ENCODE measurements at regions not wholly inside any gene's neighbourhood (a gene's known extent, or its start where the extent isn't known, plus 50 kb on each side); places are given as distances from the start of the nearest gene placed in this dataset.

DNA sequence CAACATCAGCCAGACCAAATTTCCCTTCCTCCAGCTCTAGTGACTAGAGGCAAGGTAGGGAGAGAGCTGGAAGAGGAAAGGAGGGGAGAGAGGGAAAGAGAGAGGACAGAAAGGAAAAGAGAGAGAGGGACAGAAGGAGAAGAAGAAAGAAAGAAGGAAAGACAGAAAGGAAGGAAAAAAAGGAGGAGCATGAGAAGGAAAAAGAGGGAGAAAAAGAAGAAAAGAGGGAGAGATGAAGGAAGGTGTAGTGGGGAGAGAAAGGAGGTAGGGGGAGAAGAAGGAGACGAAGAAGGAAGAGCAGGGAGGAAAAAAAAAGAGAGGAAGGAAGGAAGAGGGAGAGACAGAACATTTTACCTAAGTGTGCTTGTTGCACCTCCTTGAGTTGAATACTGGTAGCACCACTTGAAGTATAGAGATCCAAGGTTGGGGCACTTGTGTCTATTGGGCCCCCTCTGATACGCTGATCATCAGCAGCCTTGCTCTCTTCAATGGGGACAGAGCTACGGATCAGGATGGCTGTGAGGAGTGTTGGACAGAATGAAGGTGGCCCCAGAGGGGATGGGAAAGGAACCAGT lies 232.5 kb downstream of the SUDS3 start:
- DNase-seq (ENCODE audit: low spot score) = no peak

DNA sequence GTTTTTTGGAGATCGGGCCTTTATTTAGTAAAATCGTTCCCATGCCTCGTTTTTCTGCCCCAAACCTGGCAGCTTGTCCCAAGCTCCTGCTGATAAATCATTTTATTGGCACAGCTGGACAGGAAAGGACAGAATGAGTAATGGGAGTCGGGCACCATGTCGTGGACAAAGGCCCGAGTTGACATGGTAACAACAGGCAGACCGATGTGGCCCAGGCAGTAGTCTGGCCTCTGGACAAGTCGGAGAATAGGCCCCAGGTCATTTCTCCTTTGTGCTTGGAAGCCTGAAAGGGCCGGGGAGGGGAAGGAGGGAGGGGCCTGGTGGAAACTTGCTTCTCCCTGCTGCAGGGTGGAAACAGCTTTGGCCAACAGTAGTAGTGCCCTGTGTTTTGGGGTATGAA lies 234.9 kb downstream of the SUDS3 start:
- DNase-seq (ENCODE audit: low spot score) = no peak

DNA sequence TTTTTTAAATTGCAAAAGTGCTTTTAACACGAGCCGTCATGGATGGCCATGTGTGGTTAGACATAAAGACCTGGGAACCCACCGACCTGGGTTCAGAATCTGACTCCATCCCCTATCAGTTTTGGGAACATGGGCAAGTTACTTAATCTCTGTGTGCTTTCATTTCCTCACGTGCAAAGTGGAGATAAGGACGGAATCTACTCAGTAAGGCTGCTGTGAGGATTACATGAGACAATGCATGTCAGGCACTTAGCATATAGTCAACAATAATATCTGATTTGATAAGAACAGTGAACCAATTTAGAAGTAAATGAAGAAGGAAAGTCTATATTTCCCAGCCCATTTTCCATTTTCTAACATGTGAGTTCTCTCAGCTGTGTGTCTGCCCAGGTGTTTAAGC lies 235.4 kb downstream of the SUDS3 start:
- DNase-seq (ENCODE audit: low spot score) = no peak

DNA sequence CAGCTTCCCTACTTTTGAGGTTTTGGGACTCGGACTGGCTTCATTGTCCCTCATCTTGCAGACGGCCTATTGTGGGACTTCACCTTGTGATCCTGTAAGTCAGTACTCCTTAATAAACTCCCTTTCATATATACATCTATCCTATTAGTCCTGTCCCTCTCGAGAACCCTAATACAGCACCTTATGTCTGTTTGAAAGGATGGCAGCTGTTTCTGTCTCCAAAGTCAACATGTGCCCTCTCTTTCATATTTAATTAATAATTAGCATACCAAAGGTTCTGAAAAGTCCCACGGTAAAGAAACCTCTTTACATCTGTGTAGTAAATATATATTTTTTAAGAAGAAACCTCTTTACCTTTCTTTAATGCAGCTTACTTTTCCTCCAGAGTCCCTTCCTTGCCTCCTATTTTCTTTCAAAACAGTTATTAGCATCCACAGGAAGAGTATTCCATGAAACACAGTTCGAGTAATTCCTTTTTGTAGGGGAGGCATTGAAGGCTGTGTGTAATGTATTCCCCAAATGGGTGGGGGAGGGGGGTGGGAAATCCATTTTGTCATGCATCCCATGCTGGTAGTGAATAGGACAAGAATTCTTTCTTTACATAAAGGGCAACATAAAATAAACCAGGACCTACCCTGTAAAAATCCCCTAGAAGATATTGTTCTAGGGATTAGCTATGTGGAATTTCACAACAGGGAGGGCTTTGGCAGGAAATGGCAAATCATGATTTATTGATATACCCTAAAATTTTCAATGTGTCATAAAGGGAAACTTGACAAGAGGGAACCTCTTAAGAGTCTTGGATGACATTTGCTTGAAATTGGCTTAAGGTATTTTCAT lies 241.5 kb downstream of the SUDS3 start:
- DNase-seq (ENCODE audit: low spot score) = no peak

DNA sequence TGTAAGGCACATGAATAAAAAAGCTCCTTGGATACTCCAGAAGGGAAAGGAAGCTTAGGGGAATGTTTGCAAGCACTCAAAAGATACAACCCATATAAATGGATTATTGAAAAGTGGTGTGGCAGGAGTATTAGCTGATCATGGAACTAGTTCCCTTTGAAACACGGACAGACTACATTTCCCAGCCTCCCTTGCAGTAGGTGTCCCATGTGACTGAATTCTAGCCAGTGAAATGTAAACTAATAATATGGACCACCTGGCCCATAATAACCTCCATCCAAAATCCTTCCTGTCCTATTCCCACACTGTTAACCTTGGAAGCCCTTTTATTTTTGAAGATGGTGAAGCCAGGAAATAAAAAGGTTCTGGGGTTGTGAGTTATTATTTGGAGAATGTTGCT lies 242.3 kb downstream of the SUDS3 start:
- DNase-seq (ENCODE audit: low spot score) = no peak

DNA sequence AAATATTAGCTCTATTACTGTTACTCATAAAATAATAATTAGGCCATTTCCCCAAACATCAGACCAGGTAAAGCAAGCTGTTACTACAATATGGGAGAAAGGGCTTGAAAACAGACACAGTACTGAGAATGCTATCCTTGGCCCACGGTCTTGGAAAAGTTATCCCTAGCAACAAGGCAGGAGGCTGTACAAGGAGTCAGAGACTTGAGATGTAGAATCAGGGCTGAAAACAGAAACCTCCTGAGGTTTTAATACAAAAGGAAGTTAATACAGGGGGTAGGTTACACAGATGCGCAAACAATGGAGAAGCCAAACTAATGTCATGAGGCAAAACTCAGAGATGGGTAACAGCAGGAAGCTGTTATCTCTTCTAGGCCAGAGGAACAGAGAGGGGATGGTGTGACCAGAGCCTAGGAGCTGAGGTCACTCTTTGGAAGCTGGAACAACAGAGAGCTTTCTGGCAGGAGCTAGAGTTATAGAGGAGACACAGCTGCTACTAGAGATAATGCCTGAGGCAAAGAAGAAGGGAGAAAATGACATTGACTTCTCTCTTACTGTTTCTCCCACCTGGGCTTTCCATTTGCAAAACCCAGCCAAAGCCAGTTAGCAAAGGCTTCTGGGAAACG lies 248.8 kb downstream of the SUDS3 start:
- DNase-seq (ENCODE audit: low spot score) = no peak

DNA sequence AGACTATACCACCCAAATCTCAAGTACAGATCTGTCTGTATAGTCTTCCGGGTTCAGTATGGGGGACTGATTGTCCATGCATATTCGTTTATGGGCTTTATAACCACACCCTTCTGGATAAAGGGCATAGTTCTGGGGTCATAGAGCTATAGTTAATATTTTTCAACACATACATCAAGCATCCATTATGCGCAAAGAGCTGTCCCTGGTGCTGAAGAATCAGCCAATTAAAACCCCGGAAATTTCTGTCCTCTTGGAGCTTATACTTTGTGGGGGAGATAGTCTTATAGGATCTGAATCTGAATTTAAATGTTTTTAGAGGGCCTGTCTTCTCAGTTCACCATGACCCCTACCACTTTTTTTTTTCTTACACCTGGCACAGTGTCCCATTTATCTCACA lies 256.7 kb downstream of the SUDS3 start:
- no peak for DNase-seq (ENCODE audit: low spot score)

DNA sequence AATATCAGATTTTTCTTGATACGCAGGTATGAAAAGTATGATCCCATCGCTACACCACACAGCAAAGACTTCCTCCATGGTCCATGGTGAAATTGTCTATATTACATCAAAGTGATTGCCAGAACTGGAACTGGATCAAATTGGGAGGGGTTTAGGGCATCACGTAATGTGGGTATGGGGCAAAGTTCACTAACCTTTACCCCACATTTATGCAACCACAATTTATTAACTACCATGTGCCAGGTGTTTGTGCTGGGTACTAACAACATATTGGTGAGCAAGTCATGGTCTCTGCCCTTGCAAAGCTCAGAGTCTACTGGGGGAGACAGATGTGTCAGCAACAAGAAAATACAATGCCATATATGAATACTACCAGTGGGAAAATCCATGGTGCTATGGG lies 258.9 kb downstream of the SUDS3 start:
- DNase-seq (ENCODE audit: low spot score) = no peak

DNA sequence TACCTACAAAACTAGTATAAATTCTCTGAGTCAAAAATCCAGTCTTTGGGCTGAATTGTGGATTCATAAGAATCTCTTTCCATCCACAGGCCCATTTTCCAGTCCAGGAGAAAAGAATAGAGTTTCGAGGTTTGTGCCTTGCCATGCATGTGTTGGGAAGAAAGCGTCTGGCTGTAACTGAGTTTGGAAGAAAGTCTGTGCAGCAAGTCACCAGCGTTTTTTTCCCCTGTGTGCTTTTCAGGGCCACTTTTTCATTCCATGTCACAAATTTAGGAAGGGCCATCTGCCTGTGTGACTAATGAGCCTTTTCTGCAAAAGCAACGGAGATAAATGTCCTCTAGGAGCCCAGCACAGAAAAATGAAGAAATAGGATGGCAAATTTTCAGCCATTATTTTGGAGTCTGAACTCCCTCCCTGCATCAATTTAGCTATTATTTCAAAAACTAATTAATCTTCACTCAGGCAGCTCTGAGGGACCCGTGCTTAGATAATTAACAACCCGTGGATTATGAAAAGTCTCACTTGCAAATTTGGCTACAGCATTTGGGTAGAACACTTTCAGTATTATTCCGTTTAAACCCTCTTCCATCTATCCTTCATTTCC lies 261.5 kb downstream of the SUDS3 start:
- no peak for DNase-seq (ENCODE audit: low spot score)

DNA sequence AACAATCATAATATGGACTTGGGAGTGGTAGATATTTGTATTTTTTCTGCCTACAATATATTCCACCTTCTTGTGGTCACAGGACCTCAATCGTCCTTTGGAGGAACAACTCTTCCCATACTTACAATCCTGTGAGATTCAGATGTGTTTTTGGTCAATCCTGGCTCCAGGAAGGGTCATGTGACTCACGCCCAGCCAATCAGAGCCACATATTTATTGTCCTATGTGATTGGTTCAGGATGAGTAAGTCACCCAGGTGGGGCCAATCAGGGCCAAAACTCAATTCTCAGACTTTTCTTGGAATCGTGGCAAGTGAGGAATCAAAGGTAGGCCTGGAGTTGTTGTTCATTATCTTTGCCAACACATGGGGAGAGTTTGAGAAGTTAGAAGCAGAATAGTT lies 264.9 kb downstream of the SUDS3 start:
- DNase-seq (ENCODE audit: low spot score) = no peak

DNA sequence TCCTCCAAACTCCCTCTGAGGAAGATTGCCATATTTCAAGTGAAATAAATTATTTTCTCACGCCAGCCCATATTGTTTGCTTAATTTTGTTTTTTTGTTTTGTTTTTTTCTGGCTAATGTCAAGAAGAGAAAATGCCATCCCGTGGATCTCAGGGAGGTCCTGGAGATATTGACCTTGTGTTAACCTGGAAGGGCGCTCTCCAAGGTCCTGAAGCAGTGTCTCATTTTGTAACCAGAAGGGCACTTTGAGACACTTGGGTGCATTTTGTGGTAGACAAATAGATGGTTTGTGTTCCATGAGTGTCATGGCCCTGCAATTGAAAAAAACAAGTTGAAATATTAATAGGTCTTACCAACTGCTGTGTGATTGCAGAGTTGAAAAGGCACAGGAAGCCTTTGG lies 268.9 kb downstream of the SUDS3 start:
- no peak for DNase-seq (ENCODE audit: low spot score)

DNA sequence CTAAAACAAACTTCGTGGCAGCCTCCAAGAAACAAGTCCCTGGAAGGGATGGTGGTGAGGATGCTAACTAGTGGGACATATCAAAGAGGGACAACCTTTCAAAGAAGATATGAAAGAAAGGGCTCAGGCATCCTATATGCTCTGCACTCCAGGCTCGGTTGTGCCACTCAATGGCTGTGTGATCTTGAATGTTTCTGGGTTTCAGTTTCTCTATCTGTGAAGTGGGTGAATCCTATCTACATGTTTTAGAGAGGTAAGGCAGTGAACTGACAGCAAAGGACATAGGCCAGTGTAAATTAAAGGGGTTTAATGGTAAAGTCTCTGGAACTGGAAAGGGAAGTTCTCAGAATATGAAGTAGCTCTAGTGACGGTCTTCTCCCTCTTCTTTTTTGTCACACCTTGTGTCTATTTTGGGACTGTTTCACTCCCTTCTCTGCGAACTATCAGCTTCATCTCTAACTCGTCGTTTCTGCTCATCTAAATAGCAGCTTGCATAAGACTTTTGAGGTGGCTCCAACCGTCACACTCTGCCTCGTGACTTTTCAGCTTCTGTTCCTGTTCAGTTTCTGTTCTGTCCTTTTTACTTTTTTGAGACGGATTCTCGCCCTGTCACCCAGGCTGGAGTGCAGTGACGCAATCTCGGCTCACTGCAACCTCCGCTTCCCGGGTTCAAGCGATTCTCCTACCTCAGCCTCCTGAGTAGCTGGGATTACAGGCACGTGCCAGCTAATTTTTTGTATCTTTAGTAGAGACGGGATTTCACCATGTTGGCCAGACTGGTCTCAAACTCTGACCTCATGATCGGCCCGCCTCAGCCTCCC lies 273.6 kb downstream of the SUDS3 start:
- DNase-seq (ENCODE audit: low spot score) = no peak

DNA sequence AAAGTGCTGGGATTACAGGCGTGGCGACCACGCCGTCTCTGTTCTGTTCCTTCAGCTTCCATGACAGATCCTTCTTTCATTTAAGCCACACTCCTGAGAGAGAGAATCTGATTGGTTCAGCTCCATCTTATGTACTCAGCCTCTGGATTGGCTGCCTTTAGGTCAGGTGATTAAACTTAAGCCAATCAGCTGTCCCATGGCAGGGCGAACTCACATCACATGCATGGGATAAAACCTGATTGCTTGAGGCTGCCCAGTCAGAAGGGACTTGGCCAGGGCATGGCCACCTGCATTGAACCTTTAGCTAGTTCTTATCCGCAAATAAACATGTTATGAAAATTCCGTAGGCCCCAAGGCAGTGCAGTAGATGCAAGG lies 274.2 kb downstream of the SUDS3 start:
- no peak for DNase-seq (ENCODE audit: low spot score)

DNA sequence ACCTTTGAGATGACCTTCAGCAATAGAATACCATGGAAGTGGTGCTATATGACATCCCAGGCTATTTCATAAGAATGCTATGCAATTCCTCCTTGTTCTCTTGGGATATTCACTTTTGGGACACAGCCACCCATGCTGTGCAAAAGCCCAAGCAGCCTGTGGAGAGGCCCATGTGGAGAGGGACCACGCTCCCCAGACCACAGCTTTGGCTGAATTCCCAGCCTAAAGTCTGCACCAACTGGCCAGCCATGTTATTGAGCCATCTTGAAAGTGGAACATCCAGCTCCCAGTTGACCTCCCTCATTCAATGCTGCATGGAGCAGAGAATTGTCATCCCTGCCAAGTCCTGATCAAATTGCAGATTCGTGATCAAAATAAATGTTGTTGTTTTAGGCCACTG lies 275.1 kb downstream of the SUDS3 start:
- no peak for DNase-seq (ENCODE audit: low spot score)

DNA sequence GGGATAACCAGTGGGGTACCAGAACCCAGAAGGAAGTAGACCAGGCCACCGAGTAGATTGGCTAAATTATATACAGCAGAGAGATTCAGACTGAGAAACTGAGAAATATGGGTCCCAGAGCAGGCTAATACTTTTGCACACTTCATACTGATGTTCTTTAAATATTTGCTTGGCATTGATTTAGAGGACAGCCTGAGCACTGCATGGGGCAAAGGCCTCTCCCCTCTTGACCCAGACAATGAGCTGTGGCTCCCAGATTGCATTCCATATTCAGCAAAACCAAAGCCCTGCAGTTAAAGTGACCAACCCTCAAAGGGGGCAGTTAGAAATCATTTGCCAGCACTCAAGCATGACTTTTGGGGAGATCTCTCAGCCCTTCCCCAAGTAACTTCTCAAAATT lies 279.2 kb downstream of the SUDS3 start:
- DNase-seq (ENCODE audit: low spot score) = no peak

DNA sequence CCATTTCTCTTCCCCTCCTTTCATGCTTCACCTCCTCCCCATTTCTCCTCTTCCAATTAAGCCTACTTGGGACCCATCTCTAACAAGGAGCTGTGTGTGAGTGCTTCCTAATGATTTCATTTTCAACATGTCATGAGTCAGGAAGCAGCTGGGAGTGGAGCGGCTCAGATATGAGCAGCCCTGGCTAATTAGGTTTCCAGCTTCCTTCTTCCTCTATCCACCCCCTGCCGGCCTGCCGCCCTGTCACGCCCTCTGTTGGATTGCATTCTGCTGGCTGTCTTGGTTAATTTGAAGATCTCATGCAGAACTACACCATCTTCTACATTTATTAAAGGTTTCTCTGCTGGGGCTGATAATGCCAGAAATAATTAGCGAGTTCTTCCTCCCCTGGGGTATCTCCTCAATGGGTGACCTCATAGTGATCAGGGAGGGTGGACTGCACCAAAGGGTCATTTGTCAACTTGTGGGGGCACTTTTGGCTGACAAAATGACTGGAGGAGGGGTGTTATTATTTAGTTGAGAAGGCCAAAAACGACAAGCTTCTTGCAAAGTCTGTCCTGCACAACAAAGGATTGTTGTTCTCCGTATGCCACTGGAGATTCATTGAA lies 300.9 kb upstream of the SRRM4 start:
- no peak for DNase-seq (ENCODE audit: low spot score)

DNA sequence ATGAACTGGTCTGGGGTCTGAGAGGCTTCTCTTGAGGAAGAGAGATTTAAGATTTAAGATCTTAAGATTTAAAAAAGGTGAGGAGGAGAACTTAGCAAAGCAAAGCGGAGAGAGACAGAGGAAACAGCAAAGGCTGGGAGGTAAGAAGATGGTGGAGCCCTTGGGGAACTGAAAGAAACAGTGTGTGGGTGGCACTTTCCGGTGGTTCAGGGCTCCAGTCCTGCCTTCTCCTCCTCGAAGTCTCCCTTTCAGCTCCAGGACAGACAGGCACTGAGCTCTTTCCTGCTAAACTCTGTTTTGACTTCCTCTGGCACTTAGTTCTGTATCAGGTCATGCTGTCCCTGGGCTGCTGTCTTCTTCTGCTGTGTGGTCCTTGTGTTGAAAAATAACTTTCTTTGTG lies 298.7 kb upstream of the SRRM4 start:
- DNase-seq (ENCODE audit: low spot score) = no peak

DNA sequence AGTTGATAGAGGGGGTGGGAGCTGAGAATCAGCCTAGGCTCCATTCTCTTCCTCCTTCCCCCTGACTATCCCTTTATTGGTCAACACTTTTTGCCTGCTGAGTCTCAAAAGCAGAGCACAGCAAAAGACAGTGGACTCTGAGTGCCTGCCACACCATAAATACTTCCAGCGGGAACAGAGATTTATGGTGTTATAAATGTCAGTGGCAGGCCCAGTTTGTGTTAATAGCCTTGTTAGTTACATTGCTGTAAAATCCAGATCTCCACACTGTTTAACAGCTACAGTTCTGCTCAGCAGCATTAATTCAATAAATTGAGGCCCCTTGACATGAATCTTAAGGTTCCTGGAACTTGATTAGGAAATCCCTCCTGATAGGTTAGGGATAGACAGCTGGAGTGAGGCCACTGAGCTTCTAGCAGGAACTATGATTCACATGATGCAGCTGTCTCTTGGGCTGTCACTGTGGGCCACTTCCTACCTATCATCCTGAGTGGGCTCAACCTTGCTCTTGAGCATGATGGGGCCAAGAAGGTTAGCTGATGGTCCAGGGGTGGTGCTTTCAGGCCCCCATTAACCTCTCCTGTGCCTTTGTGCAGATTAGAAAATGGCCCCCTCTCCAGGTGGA lies 295.2 kb upstream of the SRRM4 start:
- DNase-seq (ENCODE audit: low spot score) = no peak

DNA sequence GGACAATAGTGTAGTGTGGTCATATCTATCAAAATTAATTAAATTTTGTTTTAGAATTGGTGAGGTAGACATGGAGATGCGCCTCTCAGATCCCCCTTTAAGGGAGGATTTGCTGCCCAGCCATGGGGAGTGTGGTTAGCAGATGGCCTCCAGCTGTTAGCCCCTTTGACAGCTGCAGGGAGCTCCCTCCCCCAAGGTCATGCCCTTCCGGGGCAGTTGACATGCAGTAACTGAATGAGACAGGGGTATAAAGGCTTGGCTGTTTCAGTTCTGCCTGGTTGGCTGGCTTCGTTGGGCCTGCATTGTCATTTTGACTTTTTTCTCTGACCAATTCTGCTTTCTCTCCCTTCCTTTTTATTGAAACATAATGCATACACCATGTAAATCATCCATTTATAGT lies 291.5 kb upstream of the SRRM4 start:
- no peak for DNase-seq (ENCODE audit: low spot score)

DNA sequence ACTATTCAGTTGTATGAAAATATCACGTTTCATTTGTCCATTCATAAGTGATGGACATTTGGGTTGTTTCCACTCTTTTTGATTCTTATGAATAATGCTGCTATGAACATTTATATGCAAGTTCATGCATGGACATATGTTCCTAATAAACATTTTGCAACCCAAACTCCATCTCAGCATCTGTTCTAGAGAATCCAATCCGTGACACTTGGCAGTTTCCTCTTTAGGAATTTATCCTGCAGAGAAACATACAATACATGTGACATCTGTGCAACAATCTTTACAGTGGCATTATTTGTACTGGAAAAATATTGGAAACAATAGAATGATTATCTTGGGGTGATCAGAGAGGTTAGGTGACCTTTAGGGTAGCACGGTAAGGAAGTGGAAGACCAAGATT lies 290.8 kb upstream of the SRRM4 start:
- DNase-seq (ENCODE audit: low spot score) = no peak

DNA sequence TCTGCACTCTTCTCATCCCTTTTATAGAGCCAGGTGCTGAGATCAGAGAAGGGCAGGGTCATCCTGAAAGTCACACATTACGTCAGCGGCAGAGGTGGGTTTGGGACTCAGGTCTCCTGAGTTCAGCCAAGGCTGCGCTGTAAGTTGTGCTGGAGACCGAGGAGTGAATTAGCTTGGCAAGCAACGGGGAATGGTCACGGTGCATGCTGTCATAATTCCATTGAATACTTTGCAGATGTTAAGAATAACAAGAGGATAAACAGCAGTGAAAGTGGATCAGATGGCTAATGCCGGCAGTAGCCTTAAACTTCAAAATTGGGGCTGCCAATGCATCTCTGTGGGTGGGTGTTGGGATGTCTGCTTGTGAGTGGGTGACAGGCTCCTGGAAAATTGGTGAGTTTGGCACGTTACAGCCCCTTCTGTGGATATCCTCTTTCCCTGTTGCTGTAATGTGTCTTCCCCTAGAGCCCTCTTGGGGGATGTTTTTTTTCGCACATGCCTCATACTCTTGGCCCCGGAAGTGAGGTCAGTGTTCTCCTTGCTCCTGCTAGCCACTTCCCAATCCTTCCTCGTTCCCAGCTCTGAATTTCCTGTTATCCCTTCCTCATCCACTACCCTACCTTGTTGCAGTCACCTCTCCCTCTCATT lies 287.1 kb upstream of the SRRM4 start:
- no peak for DNase-seq (ENCODE audit: low spot score)
